Cardiac fibroblast (primary cell): ENCODE measurements at regions not wholly inside any gene's neighbourhood (a gene's known extent, or its start where the extent isn't known, plus 50 kb on each side); places are given as distances from the start of the nearest gene placed in this dataset.

Experiments
- DNase-seq, 2 donors: peaks; one replicate each; pipeline versions ENCODE4 v3.0.0 to v3.0.0-alpha.2; 2010; ENCODE audit warnings: low read depth in 2 of 2
- H3K4me3 ChIP-seq, 2 donors: replicated peaks in 1 of 2; 1 replicate in 1 of 2; 2 replicates in 1 of 2; pipeline ENCODE4 v1.5.1; 2011; ENCODE audit warnings: low read depth in 2 of 2, low read length in 2 of 2, mild to moderate bottlenecking in 2 of 2, moderate library complexity in 1 of 2
- CTCF ChIP-seq: IDR thresholded peaks from one replicate; pipeline ENCODE4 v1.5.1; 2011; ENCODE audit warnings: low read depth, mild to moderate bottlenecking, low read length, inconsistent platforms

- DNase-seq = no peak
- no peak overlapping the region for H3K4me3 ChIP-seq
- TF ChIP-seq CTCF = no peak
Observed at GRCh38 chr9:120065151-120065550, 514.8 kb downstream of the CDK5RAP2 start.

- TF ChIP-seq CTCF = no peak
Observed at GRCh38 chr9:120045011-120045410, 535.0 kb downstream of the CDK5RAP2 start.

GRCh38 chr9:120043448-120043847, 536.5 kb downstream of the CDK5RAP2 start:
- H3K4me3 ChIP-seq = no peak overlapping the region
- TF ChIP-seq CTCF = no peak
- no peak for DNase-seq

More at GRCh38 chr9:120045011-120045410, 535.0 kb downstream of the CDK5RAP2 start:
- DNase-seq = no peak
- no peak overlapping the region for H3K4me3 ChIP-seq

- H3K4me3 ChIP-seq = no peak overlapping the region
- no peak for TF ChIP-seq CTCF
- DNase-seq = no peak
Observed at GRCh38 chr9:120040896-120041295, 539.1 kb downstream of the CDK5RAP2 start.

- no peak overlapping the region for H3K4me3 ChIP-seq
- no peak for DNase-seq
- no peak for TF ChIP-seq CTCF
Observed at GRCh38 chr9:120038342-120038741, 541.6 kb downstream of the CDK5RAP2 start.

GRCh38 chr9:120032639-120033038, 547.3 kb downstream of the CDK5RAP2 start:
- no peak overlapping the region for H3K4me3 ChIP-seq
- no peak for DNase-seq
- no peak for TF ChIP-seq CTCF

- no peak overlapping the region for H3K4me3 ChIP-seq
- TF ChIP-seq CTCF = no peak
- no peak for DNase-seq
Observed at GRCh38 chr9:120030847-120031246, 549.1 kb downstream of the CDK5RAP2 start.
